Skeletal muscle cell (primary cell): ENCODE measurements at regions not wholly inside any gene's neighbourhood (a gene's known extent, or its start where the extent isn't known, plus 50 kb on each side); places are given as distances from the start of the nearest gene placed in this dataset.
"Not testable (repeated sequence)": the region's sequence is repeated elsewhere in the genome, so short reads cannot be mapped to it uniquely, and the experiment has no call there.

Source experiments
- DNase-seq: peaks from one replicate; pipeline ENCODE4 v3.0.0-alpha.2; 2010; ENCODE audit warnings: low read depth
- H3K4me3 ChIP-seq: 2 replicates; pipeline ENCODE4 v1.5.1; 2011; ENCODE audit warnings: low read depth, mild to moderate bottlenecking, control low read depth, low read length, moderate library complexity

GRCh38 chr7:153529651-153530165 is 522.5 kb upstream of the DPP6 start:
- no peak overlapping the region for H3K4me3 ChIP-seq
- no peak for DNase-seq

DNA sequence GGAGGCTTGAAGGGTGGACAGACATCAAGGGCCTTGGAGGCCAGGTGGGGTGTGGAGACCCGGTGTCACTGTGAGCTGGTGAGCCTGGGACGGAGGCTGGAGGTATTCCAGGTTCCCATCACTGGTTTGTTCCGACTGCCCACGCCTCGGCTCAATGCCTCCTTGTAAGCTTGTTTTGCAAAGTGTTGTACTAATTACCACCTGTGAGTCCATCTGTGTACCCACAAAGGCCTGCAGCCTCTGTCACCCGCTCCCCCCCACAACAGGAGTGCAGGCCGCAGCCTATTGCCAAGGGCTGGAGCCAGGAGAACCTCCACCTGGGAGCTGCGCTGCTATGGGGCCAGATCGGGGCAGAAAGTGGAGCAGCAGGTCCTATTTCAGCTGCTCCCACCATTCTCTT is 521.8 kb upstream of the DPP6 start:
- no peak overlapping the region for H3K4me3 ChIP-seq
- DNase-seq: no peak

- DNase-seq: no peak
- no peak overlapping the region for H3K4me3 ChIP-seq
Measured at GRCh38 chr7:153532326-153532725, 519.9 kb upstream of the DPP6 start.

GRCh38 chr7:153537271-153537670 is 514.9 kb upstream of the DPP6 start:
- DNase-seq: no peak
- H3K4me3 ChIP-seq: no peak overlapping the region

DNA sequence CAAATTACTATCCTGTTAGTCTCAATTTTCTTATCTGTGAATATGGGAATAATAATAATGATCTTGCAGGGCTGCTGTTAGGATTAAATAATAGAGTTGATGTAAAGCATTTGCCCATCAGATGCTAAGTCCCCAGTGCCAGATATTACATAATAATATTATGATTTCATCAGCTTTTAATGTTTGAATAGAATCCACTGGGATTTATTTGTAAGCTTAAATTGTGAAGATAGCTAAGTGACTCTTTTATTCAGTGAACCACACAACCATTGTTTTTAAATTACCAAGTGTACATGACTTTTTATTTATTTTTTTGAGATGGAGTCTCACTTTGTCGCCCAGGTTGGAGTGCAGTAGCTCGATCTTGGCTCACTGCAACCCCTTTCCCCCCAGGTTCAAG is 510.3 kb upstream of the DPP6 start:
- DNase-seq: no peak
- H3K4me3 ChIP-seq: no peak overlapping the region

- no peak overlapping the region for H3K4me3 ChIP-seq
- DNase-seq: no peak
Measured at GRCh38 chr7:153543232-153543631, 509.0 kb upstream of the DPP6 start.

DNA sequence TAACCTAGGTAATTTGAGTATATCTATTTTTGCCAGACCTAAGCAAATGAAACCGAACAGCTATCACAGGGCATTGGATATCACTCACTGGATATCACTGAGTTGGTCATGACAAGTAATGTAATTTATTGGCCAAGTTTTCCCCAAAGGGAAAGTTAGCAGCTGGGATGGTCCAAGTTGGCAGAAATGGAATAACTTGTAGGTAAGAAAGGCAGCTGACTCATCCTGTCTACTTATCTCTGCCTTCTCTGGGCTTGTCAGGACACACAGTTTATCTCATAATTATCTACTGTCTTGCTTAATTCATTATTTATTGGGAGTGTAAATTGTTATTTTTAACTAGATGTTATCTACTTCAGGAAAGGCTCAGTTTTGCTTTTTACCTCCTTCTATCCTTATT is 502.0 kb upstream of the DPP6 start:
- no peak for DNase-seq
- no peak overlapping the region for H3K4me3 ChIP-seq

DNA sequence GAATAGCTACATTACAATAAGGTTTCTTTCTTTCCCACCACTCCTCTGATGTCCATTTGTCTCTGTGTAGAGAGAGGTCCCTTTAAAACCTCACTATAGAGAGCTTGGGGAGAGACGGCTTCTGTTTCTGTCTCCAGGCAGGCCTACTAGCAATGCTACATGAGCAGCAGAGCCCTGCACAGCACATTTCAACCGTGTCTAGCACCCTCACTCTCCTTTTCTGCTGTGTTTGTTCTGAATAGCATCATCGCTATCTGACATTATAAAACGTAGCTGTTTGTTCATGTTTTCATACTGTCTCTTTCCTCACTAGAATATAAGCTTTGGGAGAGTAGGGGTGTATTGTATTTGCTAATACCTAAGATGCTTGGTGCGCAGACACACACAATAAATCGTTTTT is 487.8 kb upstream of the DPP6 start:
- DNase-seq: no peak
- no peak overlapping the region for H3K4me3 ChIP-seq

DNA sequence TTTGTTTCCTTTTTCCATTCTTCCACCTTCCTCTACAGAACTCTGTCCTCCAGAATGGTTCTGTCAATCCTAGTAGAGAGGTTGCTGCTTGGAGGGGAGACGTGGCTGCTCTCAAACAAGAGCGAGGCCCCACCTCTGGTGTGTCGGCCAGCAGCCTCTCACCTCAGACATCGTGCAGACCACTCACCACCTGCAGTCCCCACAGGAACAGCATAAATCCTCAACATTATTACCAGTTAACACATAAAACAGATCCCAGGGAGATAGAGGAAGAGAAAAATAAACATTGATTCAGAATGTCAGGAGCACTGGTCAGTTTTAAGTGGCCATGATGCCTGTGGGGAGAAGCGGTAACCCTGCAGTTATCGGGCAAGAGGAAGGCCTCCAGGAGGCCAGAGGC is 485.9 kb upstream of the DPP6 start:
- DNase-seq: no peak
- H3K4me3 ChIP-seq: no peak overlapping the region

- no peak overlapping the region for H3K4me3 ChIP-seq
- no peak for DNase-seq
Measured at GRCh38 chr7:153567426-153567825, 484.8 kb upstream of the DPP6 start.

- not testable (repeated sequence) for H3K4me3 ChIP-seq, DNase-seq
Measured at GRCh38 chr7:153569520-153569919, 482.7 kb upstream of the DPP6 start.

GRCh38 chr7:153576096-153576495 is 476.1 kb upstream of the DPP6 start:
- no peak overlapping the region for H3K4me3 ChIP-seq
- no peak for DNase-seq

DNA sequence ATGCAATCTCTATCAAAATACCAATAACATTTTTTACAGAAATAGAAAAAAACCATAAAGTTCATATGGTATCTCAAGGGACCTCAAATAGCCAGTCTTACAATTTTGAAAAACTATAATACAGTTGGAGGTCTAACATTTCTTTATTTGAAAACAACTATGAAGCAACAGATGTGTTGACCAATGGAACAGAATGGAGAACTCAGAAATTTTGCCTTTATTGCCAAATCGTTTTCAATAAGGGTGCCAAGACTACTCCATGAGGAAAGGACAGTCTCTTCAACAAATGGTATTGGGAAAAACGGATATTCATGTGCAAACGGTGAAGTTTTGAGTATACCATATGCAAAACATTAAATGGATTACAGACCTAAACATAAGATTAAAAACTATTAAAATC is 470.8 kb upstream of the DPP6 start:
- DNase-seq: no peak

DNA sequence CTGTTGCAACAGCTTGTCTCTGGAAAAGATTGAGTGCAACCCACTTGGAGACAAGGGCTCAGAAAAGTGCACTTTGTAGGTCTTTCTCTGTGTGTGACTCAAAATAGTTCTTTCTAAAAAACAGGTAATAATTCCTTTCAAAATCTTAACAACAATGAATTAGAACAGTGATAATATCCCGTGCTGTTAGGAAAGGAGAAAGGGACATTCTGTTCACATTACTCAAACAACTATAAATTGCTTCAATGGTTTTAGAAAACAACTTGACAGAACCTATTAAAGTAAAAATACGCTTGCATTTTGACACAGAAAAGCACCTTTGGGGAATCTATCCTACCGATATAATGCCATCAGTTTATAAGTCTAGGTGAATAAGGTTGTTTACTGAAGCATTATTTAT is 468.1 kb upstream of the DPP6 start:
- no peak overlapping the region for H3K4me3 ChIP-seq
- DNase-seq: no peak

More for the DNA sequence above, 470.8 kb upstream of the DPP6 start:
- H3K4me3 ChIP-seq: no peak overlapping the region

- no peak overlapping the region for H3K4me3 ChIP-seq
- DNase-seq: no peak
Measured at GRCh38 chr7:153588586-153588985, 463.6 kb upstream of the DPP6 start.

- DNase-seq: no peak
- no peak overlapping the region for H3K4me3 ChIP-seq
Measured at GRCh38 chr7:153590136-153590535, 462.1 kb upstream of the DPP6 start.

GRCh38 chr7:153590571-153590970 is 461.6 kb upstream of the DPP6 start:
- H3K4me3 ChIP-seq: no peak overlapping the region
- DNase-seq: no peak

GRCh38 chr7:153607354-153607753 is 444.8 kb upstream of the DPP6 start:
- no peak overlapping the region for H3K4me3 ChIP-seq
- DNase-seq: no peak

DNA sequence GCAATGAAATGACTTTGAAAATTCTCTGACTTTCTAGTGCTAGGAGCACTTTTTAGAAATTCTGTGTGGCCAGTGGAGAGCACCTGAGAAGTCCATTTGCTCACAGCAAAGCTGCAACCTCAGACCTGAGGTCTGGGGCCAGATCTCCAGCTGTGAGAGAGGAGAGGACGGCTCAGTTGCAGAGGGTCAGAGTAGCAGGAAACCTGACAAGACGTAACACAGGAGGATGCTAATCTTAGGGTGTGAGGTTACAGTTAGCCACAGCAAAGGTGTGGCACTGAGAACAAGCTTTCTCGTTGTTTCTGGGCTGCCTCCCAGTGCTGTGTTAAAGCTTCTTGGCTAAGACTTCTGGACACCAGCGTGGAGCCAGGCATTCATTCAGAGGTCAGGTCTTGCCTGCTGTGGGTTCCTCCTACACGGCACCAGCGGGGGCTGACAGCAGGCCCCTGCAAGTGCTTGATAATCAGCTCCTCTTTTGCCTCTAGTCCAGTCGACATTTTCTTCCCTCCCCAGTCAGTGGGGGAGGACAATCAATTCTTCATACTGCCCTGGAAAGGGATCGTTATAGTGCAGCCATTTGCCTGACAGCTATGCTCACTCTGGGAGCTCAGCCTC is 435.4 kb upstream of the DPP6 start:
- DNase-seq: no peak
- no peak overlapping the region for H3K4me3 ChIP-seq

DNA sequence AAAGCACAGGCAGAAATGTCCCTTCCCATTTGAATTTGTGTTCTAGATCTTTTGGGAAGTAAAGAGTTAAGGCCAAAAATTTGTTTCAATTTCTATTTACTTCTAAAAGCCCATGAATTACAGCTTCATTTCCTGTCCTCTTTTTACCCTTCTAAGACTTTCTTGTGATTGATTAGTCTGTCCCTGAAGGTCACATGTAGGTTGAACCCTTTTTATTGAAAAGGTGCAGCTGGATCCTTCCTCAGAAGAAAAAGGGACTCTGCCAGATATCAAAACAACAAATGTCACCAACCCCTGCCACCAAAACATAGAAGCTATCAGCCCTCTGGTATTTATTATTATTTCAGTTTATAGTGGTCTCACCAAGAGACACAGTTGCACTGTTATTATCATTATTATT is 424.9 kb upstream of the DPP6 start:
- no peak overlapping the region for H3K4me3 ChIP-seq
- DNase-seq: no peak

- no peak for DNase-seq
Measured at GRCh38 chr7:153628406-153628805, 423.8 kb upstream of the DPP6 start.

DNA sequence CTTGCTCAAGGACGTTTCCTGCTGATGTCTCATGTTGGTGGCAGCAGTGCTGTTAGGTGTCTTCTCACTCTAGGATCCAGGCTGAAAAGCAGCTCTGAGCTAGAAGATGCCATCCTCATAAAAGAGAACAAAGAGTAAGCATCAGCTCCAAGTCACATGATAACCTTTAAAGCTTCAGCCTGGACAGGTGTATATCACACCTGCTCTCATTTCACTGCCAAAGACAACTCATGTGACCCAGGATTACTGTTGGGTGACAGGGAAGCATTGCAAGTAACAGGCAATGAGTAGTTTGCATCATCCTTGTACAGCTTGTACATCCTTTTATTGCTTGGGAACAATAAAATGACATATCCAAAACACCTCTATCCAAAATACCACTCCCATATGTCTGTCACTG is 423.4 kb upstream of the DPP6 start:
- no peak overlapping the region for H3K4me3 ChIP-seq
- DNase-seq: no peak

More at GRCh38 chr7:153628406-153628805, 423.8 kb upstream of the DPP6 start:
- H3K4me3 ChIP-seq: no peak overlapping the region
